ENCODE measurements at regions not wholly inside any gene's neighbourhood (a gene's known extent, or its start where the extent isn't known, plus 50 kb on each side); places are given as distances from the start of the nearest gene placed in this dataset.

GRCh38 chr1:182147136-182147820, 85.8 kb upstream of the ZNF648 start:
- DNase-seq, result no peak
- H3K27ac Mint-ChIP-seq (ENCODE audit: unreplicated experiment), result no peak overlapping the region
- H3K36me3 Mint-ChIP-seq (ENCODE audit: insufficient read depth, unreplicated experiment), result no peaks in the 10 kb centered on the region
- intact Hi-C loops (cut with micrococcal nuclease; ENCODE audit: unreplicated experiment), result no loop called here
- no peak overlapping the region for H3K4me3 Mint-ChIP-seq (ENCODE audit: low read depth, unreplicated experiment)
- H3K9me3 Mint-ChIP-seq (ENCODE audit: low read depth, unreplicated experiment), result no peaks in the 10 kb centered on the region
- H3K27me3 Mint-ChIP-seq (ENCODE audit: unreplicated experiment), result no peaks in the 10 kb centered on the region
- CTCF ChIA-PET, result interaction anchor here (0.7 kb wide), 1 partner anchor 80 kb away, joined by 6 read pairs; no protein-coding TSS in a partner anchor
- no TSS peak for BruUV-seq (replicated peaks)
- peaks cover 37% of the 10 kb centered on the region for H3K4me1 Mint-ChIP-seq (ENCODE audit: low read depth, unreplicated experiment)
- no peak for TF ChIP-seq CTCF (IDR thresholded peaks at IDR 0.05; ENCODE audit: unreplicated experiment)

- H3K27me3 Mint-ChIP-seq (ENCODE audit: unreplicated experiment), result no peaks in the 10 kb centered on the region
- no TSS peak for BruUV-seq (replicated peaks)
- peaks cover 39% of the 10 kb centered on the region for H3K4me1 Mint-ChIP-seq (ENCODE audit: low read depth, unreplicated experiment)
- no peak for TF ChIP-seq CTCF (IDR thresholded peaks at IDR 0.05; ENCODE audit: unreplicated experiment)
- no peak overlapping the region for H3K27ac Mint-ChIP-seq (ENCODE audit: unreplicated experiment)
- DNase-seq, result no peak
- no peaks in the 10 kb centered on the region for H3K9me3 Mint-ChIP-seq (ENCODE audit: low read depth, unreplicated experiment)
- intact Hi-C loops (cut with micrococcal nuclease; ENCODE audit: unreplicated experiment), result no loop called here
- no peak overlapping the region for H3K4me3 Mint-ChIP-seq (ENCODE audit: low read depth, unreplicated experiment)
- CTCF ChIA-PET, result interaction anchor here (0.9 to 1.3 kb wide), 3 partner anchors 35 to 251 kb away, joined by 3 to 4 read pairs (median 3); no protein-coding TSS in a partner anchor
- no peaks in the 10 kb centered on the region for H3K36me3 Mint-ChIP-seq (ENCODE audit: insufficient read depth, unreplicated experiment)
Measured at GRCh38 chr1:182146286-182146685, 84.8 kb upstream of the ZNF648 start.

GRCh38 chr1:182145441-182145840, 83.9 kb upstream of the ZNF648 start:
- H3K4me3 Mint-ChIP-seq (ENCODE audit: low read depth, unreplicated experiment), result no peak overlapping the region
- no peak overlapping the region for H3K27ac Mint-ChIP-seq (ENCODE audit: unreplicated experiment)
- CTCF ChIA-PET, result interaction anchor here (0.5 to 1.1 kb wide), 3 partner anchors 52 to 251 kb away, joined by 3 read pairs; no protein-coding TSS in a partner anchor
- DNase-seq, result no peak
- intact Hi-C loops (cut with micrococcal nuclease; ENCODE audit: unreplicated experiment), result no loop called here
- peaks cover 46% of the 10 kb centered on the region for H3K4me1 Mint-ChIP-seq (ENCODE audit: low read depth, unreplicated experiment)
- TF ChIP-seq CTCF (IDR thresholded peaks at IDR 0.05; ENCODE audit: unreplicated experiment), result no peak
- H3K9me3 Mint-ChIP-seq (ENCODE audit: low read depth, unreplicated experiment), result no peaks in the 10 kb centered on the region
- H3K36me3 Mint-ChIP-seq (ENCODE audit: insufficient read depth, unreplicated experiment), result no peaks in the 10 kb centered on the region
- no peaks in the 10 kb centered on the region for H3K27me3 Mint-ChIP-seq (ENCODE audit: unreplicated experiment)
- BruUV-seq (replicated peaks), result no TSS peak

- Mint-ChIP-seq H3K36me3 (ENCODE audit: insufficient read depth, unreplicated experiment) (no peaks in the 10 kb centered on the region), H3K27ac (ENCODE audit: unreplicated experiment) (no peak overlapping the region), H3K27me3 (ENCODE audit: unreplicated experiment) (no peaks in the 10 kb centered on the region), H3K4me1 (ENCODE audit: low read depth, unreplicated experiment) (peaks cover 47% of the 10 kb centered on the region), H3K9me3 (ENCODE audit: low read depth, unreplicated experiment) (no peaks in the 10 kb centered on the region), H3K4me3 (ENCODE audit: low read depth, unreplicated experiment) (no peak overlapping the region)
- no peak for DNase-seq
- CTCF ChIA-PET, result interaction anchor here (0.5 to 2.7 kb wide), 10 partner anchors 9 to 252 kb away, joined by 3 to 37 read pairs (median 4); no protein-coding TSS in a partner anchor
- TF ChIP-seq CTCF (IDR thresholded peaks at IDR 0.05; ENCODE audit: unreplicated experiment), result no peak
- intact Hi-C loops (cut with micrococcal nuclease; ENCODE audit: unreplicated experiment), result loop anchor here (5.0 kb wide), 1 partner anchor 42 kb away; no protein-coding TSS in a partner anchor
- BruUV-seq (replicated peaks), result no TSS peak
Measured at GRCh38 chr1:182144646-182145030, 83.1 kb upstream of the ZNF648 start.

Measured in Calu3 (cell line).